Tibial nerve (tissue), 4 donors: ENCODE measurements at regions not wholly inside any gene's neighbourhood (a gene's known extent, or its start where the extent isn't known, plus 50 kb on each side); places are given as distances from the start of the nearest gene placed in this dataset.

Experiments
- DNase-seq, 2 donors: peaks; one replicate each; pipeline ENCODE4 v3.0.0-alpha.2; 2019; ENCODE audit warnings: low spot score in 2 of 2
- H3K27ac ChIP-seq, 4 donors: fragments of 200-600 bp; sonication (generic) in 3 of 4; one replicate each; pipeline ENCODE4 v1.5.1; 2017 to 2019; ENCODE audit warnings: mild to moderate bottlenecking in 1 of 4
- H3K27me3 ChIP-seq, 2 donors: fragments of 200-600 bp; sonication (generic) in 1 of 2; one replicate each; pipeline versions ENCODE4 v1.5.1 to v1.6.0; 2017 to 2019
- H3K36me3 ChIP-seq, 3 donors: fragments of 200-600 bp; sonication (generic); one replicate each; pipeline ENCODE4 v1.5.1; 2018 to 2019
- H3K4me1 ChIP-seq, 4 donors: fragments of 200-600 bp; sonication (generic) in 3 of 4; one replicate each; pipeline ENCODE4 v1.5.1; 2017 to 2019
- H3K4me3 ChIP-seq, 4 donors: fragments of 200-600 bp; sonication (generic) in 3 of 4; one replicate each; pipeline ENCODE4 v1.5.1; 2017 to 2019; ENCODE audit warnings: mild to moderate bottlenecking in 1 of 4, moderate library complexity in 1 of 4
- H3K9me3 ChIP-seq, 4 donors: fragments of 200-600 bp; sonication (generic) in 3 of 4; one replicate each; pipeline ENCODE4 v1.5.1; 2017 to 2019
- CTCF ChIP-seq, 5 experiments: fragments of 200-600 bp in 3 of 5; fragments of 450-650 bp in 2 of 5; sonication (generic) in 3 of 5; IDR thresholded peaks; one replicate each; pipeline ENCODE4 v1.5.1; 2016 to 2019; ENCODE audit warnings: antibody characterized with exemption in 5 of 5, mild to moderate bottlenecking in 3 of 5, moderate library complexity in 2 of 5
- EP300 ChIP-seq, 2 donors: sonication (generic); formaldehyde crosslinking; IDR thresholded peaks; one replicate each; pipeline ENCODE4 v1.6.1; 2017; ENCODE audit warnings: antibody characterized with exemption in 2 of 2, mild to moderate bottlenecking in 1 of 2
- POLR2A ChIP-seq, 2 donors: fragments of 450-650 bp; IDR thresholded peaks; one replicate each; pipeline ENCODE4 v1.6.1; 2017; ENCODE audit warnings: antibody characterized with exemption in 2 of 2, mild to moderate bottlenecking in 2 of 2, moderate library complexity in 2 of 2
- WGBS, 2 donors: methylation state at CpG; one replicate each; pipeline ENCODE4 v1.1.5; 2018; 5-methylcytosine and 5-hydroxymethylcytosine counted together

- Histone ChIP-seq H3K27me3 (no peaks in the 10 kb centered on the region), H3K27ac (no peak overlapping the region), H3K36me3 (no peaks in the 10 kb centered on the region), H3K4me1 (no peaks in the 10 kb centered on the region), H3K9me3 (no peaks in the 10 kb centered on the region), H3K4me3 (no peak overlapping the region)
- TF ChIP-seq CTCF (IDR thresholded peaks at IDR 0.05) = no peak
- no peak for TF ChIP-seq POLR2A (IDR thresholded peaks at IDR 0.05)
- no peak for TF ChIP-seq EP300 (IDR thresholded peaks at IDR 0.05)
- WGBS, 2 donors = 38 to 50% methylated on average over 3 of the region's 3 CpGs
- DNase-seq = no peak
Observed at GRCh38 chr3:180180795-180181194, 144.1 kb upstream of the PEX5L start.

DNA sequence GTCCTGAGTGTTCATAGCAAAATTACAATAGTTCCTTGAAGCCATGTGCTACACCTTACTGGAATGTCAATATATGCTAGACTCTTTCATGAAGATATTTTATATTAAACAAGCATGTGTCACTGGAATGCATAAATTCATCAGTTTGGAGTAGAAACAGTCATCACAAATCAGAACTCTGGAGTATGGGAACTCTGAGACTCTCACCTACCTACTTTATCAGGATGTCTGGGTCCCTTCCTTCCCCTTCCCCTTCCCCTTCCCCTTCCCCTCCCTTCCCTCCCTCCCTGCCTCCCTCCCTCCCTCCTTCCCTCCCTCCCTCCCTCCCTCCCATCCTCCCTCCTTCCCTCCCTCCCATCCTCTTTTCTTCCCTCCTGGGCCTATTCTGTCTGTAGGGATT lies 144.7 kb upstream of the PEX5L start:
- no peak for DNase-seq
- TF ChIP-seq POLR2A (IDR thresholded peaks at IDR 0.05) (no peak), CTCF (IDR thresholded peaks at IDR 0.05) (no peak), EP300 (IDR thresholded peaks at IDR 0.05) (no peak)

DNA sequence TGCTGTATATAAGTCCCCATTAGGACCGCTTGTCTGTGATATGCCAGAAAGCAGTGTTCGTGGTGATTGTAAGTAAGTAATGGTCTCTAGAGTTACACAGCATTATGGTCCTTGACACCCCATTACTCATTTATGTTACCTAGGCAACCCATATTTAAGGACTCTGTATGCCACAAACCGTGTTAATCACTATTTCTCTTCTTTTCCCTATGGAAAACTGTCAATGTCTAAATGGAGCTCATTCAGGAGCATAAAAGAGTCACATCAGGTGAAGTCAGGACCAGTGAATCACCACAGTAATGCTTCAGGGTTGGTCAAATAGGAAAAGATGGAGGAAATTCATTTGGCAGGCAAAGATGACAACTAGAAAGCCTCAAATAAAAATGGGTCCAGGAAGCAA lies 146.6 kb upstream of the PEX5L start:
- Histone ChIP-seq H3K4me3 (no peak overlapping the region), H3K27me3 (no peaks in the 10 kb centered on the region), H3K9me3 (no peaks in the 10 kb centered on the region), H3K36me3 (no peaks in the 10 kb centered on the region), H3K27ac (no peak overlapping the region), H3K4me1 (no peaks in the 10 kb centered on the region)
- TF ChIP-seq EP300 (IDR thresholded peaks at IDR 0.05) = no peak
- no peak for TF ChIP-seq CTCF (IDR thresholded peaks at IDR 0.05)
- WGBS, 2 donors = 77 to 78% methylated on average over 3 of the region's 3 CpGs
- DNase-seq = no peak

More for the DNA sequence above, 144.7 kb upstream of the PEX5L start:
- Histone ChIP-seq H3K27ac (no peak overlapping the region), H3K4me3 (no peak overlapping the region), H3K9me3 (no peaks in the 10 kb centered on the region), H3K4me1 (no peaks in the 10 kb centered on the region), H3K36me3 (no peaks in the 10 kb centered on the region), H3K27me3 (no peaks in the 10 kb centered on the region)

DNA sequence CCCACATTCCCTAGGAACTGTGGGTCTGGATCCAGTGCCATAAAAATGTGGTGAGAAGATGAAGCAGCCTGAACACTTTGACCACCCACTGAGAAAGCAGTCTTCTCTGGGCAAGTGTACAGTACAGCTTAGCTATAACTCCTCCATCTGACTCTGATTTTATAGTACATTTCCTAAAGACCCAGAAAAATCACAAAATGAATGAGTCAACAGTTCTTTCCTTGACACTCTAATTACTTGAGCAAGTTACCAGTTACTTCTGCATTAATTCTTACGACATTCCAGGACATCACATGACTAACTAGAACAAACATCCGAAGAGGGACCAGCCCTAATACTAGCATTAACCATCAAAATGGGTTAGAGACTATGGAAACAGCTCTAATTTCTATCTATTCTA lies 148.1 kb upstream of the PEX5L start:
- Histone ChIP-seq H3K27me3 (no peaks in the 10 kb centered on the region), H3K4me1 (no peaks in the 10 kb centered on the region), H3K27ac (no peak overlapping the region), H3K4me3 (no peak overlapping the region), H3K36me3 (no peaks in the 10 kb centered on the region), H3K9me3 (no peaks in the 10 kb centered on the region)
- no peak for TF ChIP-seq EP300 (IDR thresholded peaks at IDR 0.05)
- TF ChIP-seq CTCF (IDR thresholded peaks at IDR 0.05) = no peak
- no peak for TF ChIP-seq POLR2A (IDR thresholded peaks at IDR 0.05)
- no peak for DNase-seq
- WGBS, 2 donors = 53 to 56% methylated on average over 2 of the region's 2 CpGs

- no peaks in the 10 kb centered on the region for H3K36me3 ChIP-seq
- no peak overlapping the region for H3K27ac ChIP-seq
- WGBS, 2 donors = 96 to 97% methylated on average over 2 of the region's 2 CpGs
- H3K4me3 ChIP-seq = no peak overlapping the region
- no peak for DNase-seq
- no peak for TF ChIP-seq CTCF (IDR thresholded peaks at IDR 0.05)
- no peak for TF ChIP-seq POLR2A (IDR thresholded peaks at IDR 0.05)
- no peak for TF ChIP-seq EP300 (IDR thresholded peaks at IDR 0.05)
- no peaks in the 10 kb centered on the region for H3K27me3 ChIP-seq
- no peaks in the 10 kb centered on the region for H3K9me3 ChIP-seq
- H3K4me1 ChIP-seq = no peaks in the 10 kb centered on the region
Observed at GRCh38 chr3:180185650-180186049, 148.9 kb upstream of the PEX5L start.
